Fibroblast of mammary gland (primary cell): ENCODE measurements at regions not wholly inside any gene's neighbourhood (a gene's known extent, or its start where the extent isn't known, plus 50 kb on each side); places are given as distances from the start of the nearest gene placed in this dataset.

Experiments
- DNase-seq: peaks from one replicate; pipeline ENCODE4 v3.0.0-alpha.2; 2010; ENCODE audit warnings: low read depth
- H3K4me3 ChIP-seq: 2 replicates; pipeline ENCODE4 v1.5.1; 2011; ENCODE audit warnings: low read depth, mild to moderate bottlenecking, low read length, moderate library complexity; ENCODE audit not compliant: control insufficient read depth
- CTCF ChIP-seq: conservative IDR thresholded peaks from 2 replicates; pipeline ENCODE4 v1.5.1; 2011; ENCODE audit warnings: low read depth, low read length, inconsistent platforms; ENCODE audit not compliant: control insufficient read depth, insufficient read depth

GRCh38 chr10:6909905-6910560, 330.0 kb upstream of the PRKCQ start:
- no peak for DNase-seq
- no peak overlapping the region for H3K4me3 ChIP-seq
- TF ChIP-seq CTCF = no peak

GRCh38 chr10:6907877-6908530, 327.9 kb upstream of the PRKCQ start:
- no peak for TF ChIP-seq CTCF
- DNase-seq = no peak

GRCh38 chr10:6894405-6894804, 314.3 kb upstream of the PRKCQ start:
- no peak for TF ChIP-seq CTCF
- H3K4me3 ChIP-seq = no peak overlapping the region

More at GRCh38 chr10:6907877-6908530, 327.9 kb upstream of the PRKCQ start:
- no peak overlapping the region for H3K4me3 ChIP-seq

GRCh38 chr10:6892864-6893263, 312.8 kb upstream of the PRKCQ start:
- TF ChIP-seq CTCF = no peak
- no peak overlapping the region for H3K4me3 ChIP-seq
- no peak for DNase-seq

More at GRCh38 chr10:6894405-6894804, 314.3 kb upstream of the PRKCQ start:
- no peak for DNase-seq

GRCh38 chr10:6891924-6892323, 311.8 kb upstream of the PRKCQ start:
- no peak overlapping the region for H3K4me3 ChIP-seq
- TF ChIP-seq CTCF = no peak
- no peak for DNase-seq

- H3K4me3 ChIP-seq = no peak overlapping the region
- TF ChIP-seq CTCF = no peak
- no peak for DNase-seq
Observed at GRCh38 chr10:6889718-6890117, 309.6 kb upstream of the PRKCQ start.
